ENCODE measurements at regions not wholly inside any gene's neighbourhood (a gene's known extent, or its start where the extent isn't known, plus 50 kb on each side); places are given as distances from the start of the nearest gene placed in this dataset.

DNA sequence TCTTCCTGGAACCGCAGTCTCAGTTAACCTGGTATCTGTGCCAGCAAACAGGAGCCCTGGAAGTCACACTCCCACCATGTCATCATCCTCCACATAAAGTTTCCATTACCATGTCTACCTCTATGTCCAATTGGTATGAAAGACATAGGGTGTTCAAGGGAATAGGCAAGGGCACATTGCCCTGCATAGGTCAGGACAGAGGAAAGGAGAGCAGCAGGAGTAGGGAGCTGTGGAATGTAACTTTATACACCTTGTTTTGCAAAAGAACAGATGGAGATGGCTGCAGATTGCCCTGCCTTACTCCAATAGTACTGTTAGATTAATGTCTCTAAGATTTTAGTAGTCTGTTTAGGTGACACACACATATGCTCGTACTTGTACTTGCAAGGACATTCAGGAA lies 1056.4 kb downstream of the NTRK3 start:
- TF ChIP-seq CTCF (IDR thresholded peaks at IDR 0.05) (no peak), ZFX (IDR thresholded peaks at IDR 0.05; ENCODE audit: borderline replicate concordance) (no peak)
- H3K27ac ChIP-seq, result no peak overlapping the region

GRCh38 chr15:87197981-87198380 lies 1058.6 kb downstream of the NTRK3 start:
- H3K27ac ChIP-seq, result no peak overlapping the region
- TF ChIP-seq CTCF (IDR thresholded peaks at IDR 0.05) (no peak), ZFX (IDR thresholded peaks at IDR 0.05; ENCODE audit: borderline replicate concordance) (no peak)

DNA sequence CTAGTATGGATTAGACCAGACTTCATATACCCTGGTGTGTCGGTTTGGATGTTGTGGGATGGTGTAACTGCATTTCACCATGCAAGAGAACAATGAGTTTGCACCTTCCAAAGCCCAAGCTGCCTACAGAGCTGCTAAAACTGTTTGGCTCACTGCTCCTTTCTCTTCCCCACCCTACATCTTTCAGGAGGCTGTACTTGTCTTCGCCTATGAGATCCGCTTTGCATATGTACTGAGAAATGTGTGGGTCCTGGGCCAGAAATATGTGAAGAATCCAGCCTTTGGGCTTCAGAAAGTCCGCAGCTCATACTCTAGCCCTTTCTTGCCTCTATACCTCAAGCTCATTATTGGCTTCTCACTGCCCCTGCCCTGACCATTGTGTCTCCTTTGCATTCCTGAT lies 1060.0 kb downstream of the NTRK3 start:
- no peak for TF ChIP-seq CTCF (IDR thresholded peaks at IDR 0.05)
- no peak for TF ChIP-seq ZFX (IDR thresholded peaks at IDR 0.05; ENCODE audit: borderline replicate concordance)
- no peak overlapping the region for H3K27ac ChIP-seq

GRCh38 chr15:87193481-87193880 lies 1063.1 kb downstream of the NTRK3 start:
- TF ChIP-seq CTCF (IDR thresholded peaks at IDR 0.05) (no peak), ZFX (IDR thresholded peaks at IDR 0.05; ENCODE audit: borderline replicate concordance) (no peak)
- no peak overlapping the region for H3K27ac ChIP-seq

DNA sequence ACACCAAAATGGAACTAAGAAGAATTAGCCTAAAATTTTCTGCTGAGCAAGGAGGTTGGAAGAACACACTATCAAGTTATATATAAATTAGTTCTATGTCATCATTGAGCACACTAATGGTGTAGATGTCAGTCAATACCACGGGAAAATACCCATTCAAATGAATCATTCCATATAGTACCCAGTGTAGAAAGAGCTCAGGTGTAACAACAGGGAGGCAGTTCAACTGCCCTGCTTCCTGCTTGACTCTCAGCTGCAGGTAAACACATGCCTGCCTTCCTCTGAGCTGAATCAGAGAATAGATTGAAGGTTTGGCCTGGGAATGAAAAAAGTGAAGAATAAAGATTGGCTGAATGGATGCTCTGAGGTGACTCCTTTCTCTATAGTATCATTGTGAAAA lies 1088.0 kb downstream of the AGBL1 start:
- H3K27ac ChIP-seq, result no peak overlapping the region
- TF ChIP-seq ZFX (IDR thresholded peaks at IDR 0.05; ENCODE audit: borderline replicate concordance) (no peak), CTCF (IDR thresholded peaks at IDR 0.05) (no peak)

DNA sequence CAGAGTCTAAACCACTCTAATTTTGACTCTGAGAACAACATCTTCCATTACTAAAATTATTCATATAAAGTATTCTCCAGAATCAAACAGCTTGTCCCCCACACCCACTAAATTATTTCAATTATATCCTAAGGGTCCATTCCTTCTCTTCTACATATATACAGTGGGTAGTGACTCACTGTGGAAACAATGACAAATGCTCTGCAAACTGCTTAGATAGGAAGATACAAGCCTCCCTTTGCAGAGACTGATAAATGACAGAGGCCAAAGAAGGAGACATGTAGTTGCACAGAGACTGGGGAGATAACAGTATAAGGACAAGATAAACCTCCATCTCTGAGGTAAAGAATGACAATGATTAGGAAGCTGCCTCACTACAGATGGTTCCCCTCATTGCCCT lies 1087.4 kb downstream of the AGBL1 start:
- TF ChIP-seq ZFX (IDR thresholded peaks at IDR 0.05; ENCODE audit: borderline replicate concordance), result no peak
- no peak for TF ChIP-seq CTCF (IDR thresholded peaks at IDR 0.05)
- H3K27ac ChIP-seq, result no peak overlapping the region

- no peak overlapping the region for H3K27ac ChIP-seq
Observed at GRCh38 chr15:87155771-87156170, 1076.1 kb downstream of the AGBL1 start.

More at GRCh38 chr15:87155771-87156170, 1076.1 kb downstream of the AGBL1 start:
- TF ChIP-seq CTCF (IDR thresholded peaks at IDR 0.05) (no peak), ZFX (IDR thresholded peaks at IDR 0.05; ENCODE audit: borderline replicate concordance) (no peak)

Data from 22Rv1 (cell line).